Spinal cord (tissue), 9 donors: ENCODE measurements at regions not wholly inside any gene's neighbourhood (a gene's known extent, or its start where the extent isn't known, plus 50 kb on each side); places are given as distances from the start of the nearest gene placed in this dataset.
A peak's percentile ranks its signal among the peaks of the same experiment; 100 is the strongest.

ENCODE experiments used
- DNase-seq, 6 donors: peaks; one replicate each; pipeline versions ENCODE4 v3.0.0 to v3.0.0-alpha.2; 2013 to 2015; ENCODE audit warnings: low spot score in 6 of 6, low read depth in 4 of 6
- H3K27ac ChIP-seq: one replicate; pipeline ENCODE4 v1.5.1; 2013; ENCODE audit warnings: low read depth, low read length, control low read depth
- H3K27me3 ChIP-seq: one replicate; pipeline ENCODE4 v1.6.1; 2013; ENCODE audit warnings: low read length; ENCODE audit not compliant: control insufficient read depth, insufficient read depth
- H3K36me3 ChIP-seq: one replicate; pipeline ENCODE4 v1.6.1; 2013; ENCODE audit warnings: low read length; ENCODE audit not compliant: control insufficient read depth, insufficient read depth
- H3K4me1 ChIP-seq: one replicate; pipeline ENCODE4 v1.6.1; 2013; ENCODE audit warnings: low read length; ENCODE audit not compliant: control insufficient read depth, insufficient read depth
- H3K4me3 ChIP-seq: one replicate; pipeline ENCODE4 v1.5.1; 2013; ENCODE audit warnings: low read depth, low read length, control low read depth
- H3K9me3 ChIP-seq: one replicate; pipeline ENCODE4 v1.6.1; 2013; ENCODE audit warnings: low read length; ENCODE audit not compliant: control insufficient read depth, insufficient read depth
- WGBS: methylation state at CpG from one replicate; pipeline ENCODE4 v1.1.5; 2013; ENCODE audit warnings: missing lambda C conversion rate; ENCODE audit not compliant: insufficient coverage; 5-methylcytosine and 5-hydroxymethylcytosine counted together
- donor health status: healthy.

- WGBS = no CpG with 5 or more reads among the region's 1 CpG
- no peaks in the 10 kb centered on the region for H3K27me3 ChIP-seq
- no peaks in the 10 kb centered on the region for H3K4me1 ChIP-seq
- no peak for DNase-seq
- H3K4me3 ChIP-seq = no peak overlapping the region
- no peaks in the 10 kb centered on the region for H3K9me3 ChIP-seq
- H3K27ac ChIP-seq = no peak overlapping the region
- H3K36me3 ChIP-seq = no peaks in the 10 kb centered on the region
These were observed 111.8 kb upstream of the API5 start for GRCh38 chr11:43200031-43200430.

GRCh38 chr11:43212279-43212678 lies 99.5 kb upstream of the API5 start:
- WGBS = 64% methylated on average over 10 of the region's 10 CpGs
- Histone ChIP-seq H3K9me3 (no peaks in the 10 kb centered on the region), H3K27ac (no peak overlapping the region), H3K27me3 (no peaks in the 10 kb centered on the region), H3K36me3 (no peaks in the 10 kb centered on the region), H3K4me1 (no peaks in the 10 kb centered on the region), H3K4me3 (no peak overlapping the region)
- DNase-seq = no peak

- Histone ChIP-seq H3K27ac (no peak overlapping the region), H3K27me3 (no peaks in the 10 kb centered on the region), H3K36me3 (no peaks in the 10 kb centered on the region), H3K4me1 (no peaks in the 10 kb centered on the region), H3K4me3 (no peak overlapping the region), H3K9me3 (no peaks in the 10 kb centered on the region)
- DNase-seq = no peak
- WGBS = no CpG with 5 or more reads among the region's 1 CpG
These were observed 97.3 kb upstream of the API5 start for GRCh38 chr11:43214471-43214870.

GRCh38 chr11:43217849-43218248 lies 93.9 kb upstream of the API5 start:
- DNase-seq = peak in 1 of 6 donors; percentile 43
- 82% methylated on average over 6 of the region's 7 CpGs for WGBS
- H3K4me3 ChIP-seq = no peak overlapping the region
- no peaks in the 10 kb centered on the region for H3K36me3 ChIP-seq
- no peak overlapping the region for H3K27ac ChIP-seq
- no peaks in the 10 kb centered on the region for H3K4me1 ChIP-seq
- no peaks in the 10 kb centered on the region for H3K9me3 ChIP-seq
- no peaks in the 10 kb centered on the region for H3K27me3 ChIP-seq

GRCh38 chr11:43222215-43222614 lies 89.6 kb upstream of the API5 start:
- H3K9me3 ChIP-seq = no peaks in the 10 kb centered on the region
- H3K27me3 ChIP-seq = no peaks in the 10 kb centered on the region
- no peak overlapping the region for H3K4me3 ChIP-seq
- no peaks in the 10 kb centered on the region for H3K36me3 ChIP-seq
- DNase-seq = no peak
- no peak overlapping the region for H3K27ac ChIP-seq
- H3K4me1 ChIP-seq = no peaks in the 10 kb centered on the region

- no peak for DNase-seq
- Histone ChIP-seq H3K4me1 (no peaks in the 10 kb centered on the region), H3K27ac (no peak overlapping the region), H3K36me3 (no peaks in the 10 kb centered on the region), H3K9me3 (no peaks in the 10 kb centered on the region), H3K4me3 (no peak overlapping the region), H3K27me3 (no peaks in the 10 kb centered on the region)
- WGBS = no CpG with 5 or more reads among the region's 3 CpGs
These were observed 88.8 kb upstream of the API5 start for GRCh38 chr11:43223026-43223425.

GRCh38 chr11:43234881-43235280 lies 76.9 kb upstream of the API5 start:
- peak in 4 of 6 donors; percentile 4 to 53 (median 32) for DNase-seq
- no peak overlapping the region for H3K27ac ChIP-seq
- H3K27me3 ChIP-seq = no peaks in the 10 kb centered on the region
- WGBS = no CpG with 5 or more reads among the region's 3 CpGs
- no peaks in the 10 kb centered on the region for H3K36me3 ChIP-seq
- H3K4me1 ChIP-seq = no peaks in the 10 kb centered on the region
- H3K4me3 ChIP-seq = no peak overlapping the region
- no peaks in the 10 kb centered on the region for H3K9me3 ChIP-seq

- no peak for DNase-seq
- no peaks in the 10 kb centered on the region for H3K36me3 ChIP-seq
- no peaks in the 10 kb centered on the region for H3K4me1 ChIP-seq
- H3K27me3 ChIP-seq = no peaks in the 10 kb centered on the region
- no peak overlapping the region for H3K4me3 ChIP-seq
- no peaks in the 10 kb centered on the region for H3K9me3 ChIP-seq
- H3K27ac ChIP-seq = no peak overlapping the region
- WGBS = no CpG with 5 or more reads among the region's 3 CpGs
These were observed 73.5 kb upstream of the API5 start for GRCh38 chr11:43238341-43238740.

- no peak for DNase-seq
- WGBS = no CpG with 5 or more reads among the region's 3 CpGs
- Histone ChIP-seq H3K4me1 (no peaks in the 10 kb centered on the region), H3K36me3 (no peaks in the 10 kb centered on the region), H3K27ac (no peak overlapping the region), H3K4me3 (no peak overlapping the region), H3K9me3 (no peaks in the 10 kb centered on the region), H3K27me3 (no peaks in the 10 kb centered on the region)
These were observed 72.0 kb upstream of the API5 start for GRCh38 chr11:43239791-43240190.

- Histone ChIP-seq H3K27ac (no peak overlapping the region), H3K4me3 (no peak overlapping the region), H3K9me3 (no peaks in the 10 kb centered on the region), H3K27me3 (no peaks in the 10 kb centered on the region), H3K4me1 (no peaks in the 10 kb centered on the region), H3K36me3 (no peaks in the 10 kb centered on the region)
- WGBS = no CpG with 5 or more reads among the region's 1 CpG
- peak in 1 of 6 donors; percentile 28 for DNase-seq
These were observed 69.4 kb upstream of the API5 start for GRCh38 chr11:43242401-43242800.
